Endodermal cell (in vitro differentiated cells): ENCODE measurements at regions not wholly inside any gene's neighbourhood (a gene's known extent, or its start where the extent isn't known, plus 50 kb on each side); places are given as distances from the start of the nearest gene placed in this dataset.

Source experiments
- DNase-seq: peaks from one replicate; pipeline ENCODE4 v3.0.0-alpha.2; 2017
- H3K27ac ChIP-seq: 2 replicates; pipeline ENCODE4 v1.5.1; 2013; ENCODE audit warnings: mild to moderate bottlenecking, low read depth, low read length, moderate library complexity
- H3K27me3 ChIP-seq: 2 replicates; pipeline ENCODE4 v1.6.1; 2013; ENCODE audit warnings: mild to moderate bottlenecking, low read length, moderate library complexity; ENCODE audit not compliant: insufficient read depth, control insufficient read depth, poor library complexity, severe bottlenecking
- H3K36me3 ChIP-seq: 2 replicates; pipeline ENCODE4 v1.7.0; 2013; ENCODE audit warnings: mild to moderate bottlenecking, low read length, moderate library complexity; ENCODE audit not compliant: control insufficient read depth, insufficient read depth
- H3K4me1 ChIP-seq: one replicate; pipeline ENCODE4 v1.7.0; 2013; ENCODE audit warnings: low read length; ENCODE audit not compliant: control insufficient read depth, insufficient read depth
- H3K4me3 ChIP-seq: 2 replicates; pipeline ENCODE4 v1.5.1; 2013; ENCODE audit warnings: mild to moderate bottlenecking, low read length, moderate library complexity
- H3K9ac ChIP-seq: 2 replicates; pipeline ENCODE4 v1.6.1; 2013; ENCODE audit warnings: mild to moderate bottlenecking, low read length, moderate library complexity; ENCODE audit not compliant: poor library complexity, severe bottlenecking; ENCODE audit errors: extremely low read depth
- H3K9me3 ChIP-seq: 2 replicates; pipeline ENCODE4 v1.6.1; 2013; ENCODE audit warnings: mild to moderate bottlenecking, low read length, moderate library complexity; ENCODE audit not compliant: control insufficient read depth
- H3K27ac Mint-ChIP-seq: 2 replicates; pipeline ENCODE4 v1.8.0; 2020; ENCODE audit warnings: mixed read lengths
- H3K27me3 Mint-ChIP-seq: 2 replicates; pipeline ENCODE4 v1.8.0; 2021; ENCODE audit warnings: mild to moderate bottlenecking, mixed read lengths; ENCODE audit not compliant: insufficient read depth
- H3K36me3 Mint-ChIP-seq: 2 replicates; pipeline ENCODE4 v1.8.0; 2020; ENCODE audit warnings: low read depth, mixed read lengths
- H3K4me1 Mint-ChIP-seq: 2 replicates; pipeline ENCODE4 v1.8.0; 2020; ENCODE audit warnings: mixed read lengths
- H3K4me3 Mint-ChIP-seq: 2 replicates; pipeline ENCODE4 v1.8.0; 2020; ENCODE audit warnings: mild to moderate bottlenecking, moderate library complexity, mixed read lengths
- H3K9me3 Mint-ChIP-seq: 2 replicates; pipeline ENCODE4 v1.8.0; 2020; ENCODE audit warnings: mild to moderate bottlenecking, mixed read lengths
- WGBS, 2 experiments: methylation state at CpG; one replicate each; pipeline versions ENCODE4 v1.1.5 to v1.1.7; 2013; ENCODE audit warnings: missing lambda C conversion rate in 2 of 2, mixed read lengths in 1 of 2; ENCODE audit not compliant: insufficient coverage in 1 of 2, insufficient read length in 1 of 2; 5-methylcytosine and 5-hydroxymethylcytosine counted together
- TF ChIP-seq, protein P1 (sequence below): fragments of 200-600 bp; sonication (generic); conservative IDR thresholded peaks from 2 replicates; pipeline ENCODE4 v1.5.0; 2021; ENCODE audit warnings: antibody characterized with exemption, mild to moderate bottlenecking

DNA sequence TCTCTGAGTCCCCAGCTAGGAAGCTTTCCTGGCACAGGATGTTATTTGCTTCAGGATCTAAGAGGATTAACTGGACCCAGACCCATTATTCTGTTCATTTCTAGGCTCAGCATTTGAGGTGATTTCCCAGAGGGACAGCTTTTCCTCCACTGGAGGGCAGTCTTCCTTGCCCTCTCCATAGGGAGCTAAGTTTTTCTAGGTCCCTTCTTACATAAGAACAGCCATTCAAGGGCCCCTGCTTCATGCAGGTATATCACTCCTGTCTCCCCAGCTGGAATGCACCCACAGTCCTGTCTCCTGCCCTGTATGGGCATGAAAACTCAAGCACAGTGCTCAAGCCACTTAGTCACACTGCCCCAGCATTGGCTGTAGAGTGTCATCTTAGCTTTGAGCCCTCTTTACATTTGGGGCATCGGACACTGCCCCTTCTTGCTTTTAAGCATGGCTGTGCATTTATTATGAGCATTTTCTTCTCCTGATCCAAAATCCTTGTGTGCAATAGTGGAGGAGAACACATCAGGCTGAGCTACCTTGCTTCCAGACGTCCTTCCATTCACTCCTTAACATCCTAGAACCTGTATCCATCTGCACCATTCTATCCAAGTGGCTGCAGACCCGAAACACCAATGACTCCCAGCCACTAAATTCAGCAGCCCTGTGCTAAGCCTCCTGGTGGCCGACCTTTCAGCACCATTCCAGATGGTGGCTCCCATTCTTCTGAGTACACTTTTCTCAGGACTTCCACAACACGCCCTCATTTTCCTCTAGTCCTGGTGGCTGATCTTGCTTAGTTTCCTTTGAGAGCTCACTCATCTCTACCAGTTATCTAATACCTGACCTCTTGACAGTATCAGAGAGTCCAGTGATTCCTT is 80.0 kb downstream of the COPS8 start:
- 86 to 93% methylated on average over 5 of the region's 5 CpGs for WGBS, 2 experiments
- peak; percentile 81 for DNase-seq
- Histone ChIP-seq H3K36me3 (no peaks in the 10 kb centered on the region), H3K9me3 (peaks cover 20% of the 10 kb centered on the region), H3K27ac (no peak overlapping the region), H3K4me3 (no peak overlapping the region), H3K4me1 (no peaks in the 10 kb centered on the region), H3K9ac (no peak overlapping the region), H3K27me3 (no peaks in the 10 kb centered on the region)
- Mint-ChIP-seq H3K27ac (no peak overlapping the region), H3K27me3 (no peaks in the 10 kb centered on the region), H3K9me3 (peaks cover 17% of the 10 kb centered on the region), H3K4me1 (no peaks in the 10 kb centered on the region), H3K4me3 (no peak overlapping the region), H3K36me3 (no peaks in the 10 kb centered on the region)
- TF ChIP-seq, protein P1, sequence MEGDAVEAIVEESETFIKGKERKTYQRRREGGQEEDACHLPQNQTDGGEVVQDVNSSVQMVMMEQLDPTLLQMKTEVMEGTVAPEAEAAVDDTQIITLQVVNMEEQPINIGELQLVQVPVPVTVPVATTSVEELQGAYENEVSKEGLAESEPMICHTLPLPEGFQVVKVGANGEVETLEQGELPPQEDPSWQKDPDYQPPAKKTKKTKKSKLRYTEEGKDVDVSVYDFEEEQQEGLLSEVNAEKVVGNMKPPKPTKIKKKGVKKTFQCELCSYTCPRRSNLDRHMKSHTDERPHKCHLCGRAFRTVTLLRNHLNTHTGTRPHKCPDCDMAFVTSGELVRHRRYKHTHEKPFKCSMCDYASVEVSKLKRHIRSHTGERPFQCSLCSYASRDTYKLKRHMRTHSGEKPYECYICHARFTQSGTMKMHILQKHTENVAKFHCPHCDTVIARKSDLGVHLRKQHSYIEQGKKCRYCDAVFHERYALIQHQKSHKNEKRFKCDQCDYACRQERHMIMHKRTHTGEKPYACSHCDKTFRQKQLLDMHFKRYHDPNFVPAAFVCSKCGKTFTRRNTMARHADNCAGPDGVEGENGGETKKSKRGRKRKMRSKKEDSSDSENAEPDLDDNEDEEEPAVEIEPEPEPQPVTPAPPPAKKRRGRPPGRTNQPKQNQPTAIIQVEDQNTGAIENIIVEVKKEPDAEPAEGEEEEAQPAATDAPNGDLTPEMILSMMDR: peak; percentile 85

DNA sequence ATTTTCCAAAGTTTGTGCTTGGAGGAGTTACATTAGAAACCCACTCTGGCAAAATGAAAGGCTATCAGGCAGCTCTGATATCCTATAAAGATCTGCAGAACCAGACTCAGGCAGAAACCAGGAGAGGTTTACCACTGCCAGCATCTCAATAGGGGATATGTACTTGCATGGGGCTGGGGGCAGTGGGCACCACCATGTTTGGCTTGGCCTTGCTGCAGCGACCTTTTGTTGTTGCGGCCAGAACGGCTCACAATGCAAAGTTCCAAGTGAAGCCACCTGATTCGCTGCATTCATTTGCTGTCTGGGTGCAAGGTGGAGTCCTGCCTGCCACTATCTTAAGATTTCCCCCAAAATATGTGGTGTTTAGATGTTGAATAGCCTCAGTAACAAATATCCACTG is 81.3 kb downstream of the COPS8 start:
- Histone ChIP-seq H3K4me3 (no peak overlapping the region), H3K9ac (no peak overlapping the region), H3K27me3 (no peaks in the 10 kb centered on the region), H3K4me1 (no peaks in the 10 kb centered on the region), H3K9me3 (peaks cover 20% of the 10 kb centered on the region), H3K27ac (no peak overlapping the region), H3K36me3 (no peaks in the 10 kb centered on the region)
- WGBS, 2 experiments: 93 to 96% methylated on average over 3 to 4 of the region's 4 CpGs
- no peak overlapping the region for H3K27ac Mint-ChIP-seq
- DNase-seq: no peak
- TF ChIP-seq, protein P1: no peak
- H3K4me1 Mint-ChIP-seq: no peaks in the 10 kb centered on the region
- no peaks in the 10 kb centered on the region for H3K36me3 Mint-ChIP-seq
- H3K27me3 Mint-ChIP-seq: no peaks in the 10 kb centered on the region
- no peak overlapping the region for H3K4me3 Mint-ChIP-seq
- H3K9me3 Mint-ChIP-seq: peaks cover 17% of the 10 kb centered on the region

DNA sequence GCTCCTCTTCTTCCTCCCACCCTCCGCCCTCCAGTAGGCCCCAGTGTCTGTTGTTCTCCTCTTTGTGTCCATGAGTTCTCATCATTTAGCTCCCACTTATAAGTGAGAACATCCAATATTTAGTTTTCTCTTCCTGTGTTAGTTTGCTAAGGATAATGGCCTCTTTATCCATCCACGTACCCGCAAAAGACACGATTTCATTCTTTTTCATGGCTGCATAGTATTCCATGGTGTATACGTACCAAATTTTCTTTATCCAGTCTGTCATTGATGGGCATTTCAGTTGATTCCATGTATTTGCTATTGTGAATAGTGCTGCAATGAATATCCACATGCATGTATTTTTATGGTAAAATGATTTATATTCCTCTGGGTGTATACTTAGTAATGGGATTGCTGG is 82.2 kb downstream of the COPS8 start:
- TF ChIP-seq, protein P1: no peak
- H3K36me3 ChIP-seq: no peaks in the 10 kb centered on the region
- peaks cover 20% of the 10 kb centered on the region for H3K9me3 ChIP-seq
- no peak overlapping the region for H3K27ac ChIP-seq
- H3K9ac ChIP-seq: no peak overlapping the region
- no peak overlapping the region for H3K4me3 ChIP-seq
- H3K4me1 Mint-ChIP-seq: no peaks in the 10 kb centered on the region
- no peaks in the 10 kb centered on the region for H3K27me3 ChIP-seq
- peaks cover 17% of the 10 kb centered on the region for H3K9me3 Mint-ChIP-seq
- H3K27ac Mint-ChIP-seq: no peak overlapping the region
- H3K4me1 ChIP-seq: no peaks in the 10 kb centered on the region
- no peaks in the 10 kb centered on the region for H3K36me3 Mint-ChIP-seq
- 86 to 91% methylated on average over 5 of the region's 5 CpGs for WGBS, 2 experiments
- no peaks in the 10 kb centered on the region for H3K27me3 Mint-ChIP-seq
- DNase-seq: no peak
- H3K4me3 Mint-ChIP-seq: no peak overlapping the region
